DMS 273 treated with DMSO at 0.1 percent for 48 hours (cell line): ENCODE measurements at regions not wholly inside any gene's neighbourhood (a gene's known extent, or its start where the extent isn't known, plus 50 kb on each side); places are given as distances from the start of the nearest gene placed in this dataset.

Source experiments
- DNase-seq: peaks from one replicate; lab custom pipeline; 2025; lab: John Stamatoyannopoulos, UW

DNA sequence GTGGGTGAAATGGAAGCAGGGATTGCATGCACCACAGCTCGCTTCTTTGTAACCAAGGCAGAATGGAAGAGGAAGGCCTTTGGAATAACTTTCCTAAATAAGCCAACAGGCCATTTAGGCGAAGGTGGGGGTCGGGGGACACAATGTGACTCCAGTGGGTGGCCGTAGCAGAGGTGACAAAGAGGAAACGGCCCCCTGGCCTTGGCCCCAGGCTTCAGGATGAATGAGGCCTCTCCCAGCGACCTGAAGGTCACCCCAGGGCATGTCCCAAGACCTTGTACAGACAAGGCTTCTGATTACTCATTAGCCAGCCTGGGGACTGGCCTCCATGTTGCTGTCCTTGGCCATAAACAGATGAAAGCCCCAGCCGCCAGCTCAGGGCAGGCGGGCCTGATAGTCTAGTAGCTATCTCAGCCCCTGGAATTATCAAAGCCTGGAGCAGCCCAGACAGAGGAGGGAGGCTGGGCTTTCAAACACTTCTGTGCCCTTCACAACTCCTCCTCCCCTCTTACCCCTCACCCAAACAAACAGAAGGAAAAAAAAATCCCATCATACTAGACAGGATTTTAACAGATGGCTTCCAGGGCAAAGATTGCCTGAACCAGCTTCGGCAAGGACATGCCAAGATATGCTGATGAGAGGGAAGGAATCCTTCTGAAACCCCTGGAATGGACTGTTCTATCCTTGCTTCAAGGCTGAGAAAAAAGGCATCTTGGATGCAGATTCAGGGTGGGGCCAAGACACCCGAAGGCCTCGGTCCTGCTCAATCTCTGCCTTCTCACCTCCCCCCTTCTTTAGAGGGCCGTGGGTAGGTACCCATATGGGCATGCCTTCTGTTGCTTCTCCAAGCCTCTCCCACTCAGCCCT, 142.3 kb upstream of the PARP11 start:
- DNase-seq = no peak

DNA sequence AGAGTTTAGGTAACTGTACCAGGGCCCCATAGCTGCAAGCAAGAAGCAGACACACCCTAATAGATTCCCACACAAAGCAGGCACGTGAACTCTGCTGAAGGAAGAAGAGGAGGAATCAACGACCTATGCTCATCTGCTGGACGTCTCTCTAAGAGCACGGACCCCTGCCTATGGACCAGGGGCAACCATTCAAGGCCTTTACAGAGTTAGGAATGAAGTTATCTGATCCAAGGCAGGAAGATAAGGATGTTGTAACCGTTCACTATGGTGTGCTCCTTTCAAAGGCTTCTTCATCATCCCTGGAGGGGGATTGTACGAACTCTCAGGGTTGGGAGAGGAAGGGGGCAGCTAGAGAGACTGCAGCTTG, 141.6 kb upstream of the PARP11 start:
- no peak for DNase-seq

GRCh38 chr12:4014444-4014843, 141.2 kb upstream of the PARP11 start:
- no peak for DNase-seq

DNA sequence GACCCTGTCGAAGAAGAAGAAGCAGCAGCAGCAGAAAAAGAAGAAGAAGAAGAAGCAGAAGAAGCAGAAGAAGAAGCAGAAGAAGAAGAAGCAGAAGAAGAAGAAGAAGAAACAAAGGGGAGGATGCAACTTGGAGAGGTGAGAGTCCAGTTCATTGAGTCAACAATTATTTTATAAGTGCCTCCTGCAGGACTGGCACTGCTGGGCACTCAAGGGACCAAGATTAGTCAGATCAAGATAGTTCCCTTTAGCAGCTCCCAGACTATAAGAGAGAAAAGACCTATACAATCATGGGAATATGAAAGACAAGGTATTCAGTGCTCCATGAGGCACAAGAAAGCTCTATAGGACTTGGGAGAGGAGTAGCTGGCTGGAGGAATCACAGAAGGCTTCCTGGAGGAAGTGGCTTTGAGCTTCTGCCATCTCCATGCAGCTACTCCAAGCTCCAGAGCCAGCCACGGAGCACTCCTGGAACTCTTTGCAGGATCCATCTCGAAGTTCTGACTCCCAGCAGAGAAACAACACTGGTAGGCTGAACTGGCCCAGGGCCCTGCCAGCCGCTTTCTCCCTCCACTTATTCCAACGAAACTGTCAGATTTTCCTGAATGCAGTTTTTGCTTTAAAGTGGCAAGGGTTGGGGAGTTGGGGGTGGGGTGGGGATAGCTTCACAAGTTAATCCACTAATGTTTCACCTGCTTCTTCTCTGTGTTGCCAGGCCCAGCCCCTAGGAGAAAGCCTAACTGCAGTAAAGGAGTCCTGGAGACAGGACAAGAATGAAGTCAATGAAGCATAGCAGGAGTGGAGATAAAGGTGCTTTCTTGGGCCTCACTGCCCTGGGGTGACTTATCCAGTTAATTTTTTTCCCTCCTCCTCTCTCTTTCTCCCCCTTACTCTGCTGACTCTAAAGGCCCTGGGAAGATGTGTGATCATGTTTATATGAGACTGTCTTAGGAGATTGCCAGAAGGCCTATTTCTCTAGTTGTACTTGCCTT, 140.1 kb upstream of the PARP11 start:
- DNase-seq = no peak

- DNase-seq = no peak
Observed at GRCh38 chr12:4012073-4012472, 138.9 kb upstream of the PARP11 start.

GRCh38 chr12:4011597-4011996, 138.4 kb upstream of the PARP11 start:
- no peak for DNase-seq

DNA sequence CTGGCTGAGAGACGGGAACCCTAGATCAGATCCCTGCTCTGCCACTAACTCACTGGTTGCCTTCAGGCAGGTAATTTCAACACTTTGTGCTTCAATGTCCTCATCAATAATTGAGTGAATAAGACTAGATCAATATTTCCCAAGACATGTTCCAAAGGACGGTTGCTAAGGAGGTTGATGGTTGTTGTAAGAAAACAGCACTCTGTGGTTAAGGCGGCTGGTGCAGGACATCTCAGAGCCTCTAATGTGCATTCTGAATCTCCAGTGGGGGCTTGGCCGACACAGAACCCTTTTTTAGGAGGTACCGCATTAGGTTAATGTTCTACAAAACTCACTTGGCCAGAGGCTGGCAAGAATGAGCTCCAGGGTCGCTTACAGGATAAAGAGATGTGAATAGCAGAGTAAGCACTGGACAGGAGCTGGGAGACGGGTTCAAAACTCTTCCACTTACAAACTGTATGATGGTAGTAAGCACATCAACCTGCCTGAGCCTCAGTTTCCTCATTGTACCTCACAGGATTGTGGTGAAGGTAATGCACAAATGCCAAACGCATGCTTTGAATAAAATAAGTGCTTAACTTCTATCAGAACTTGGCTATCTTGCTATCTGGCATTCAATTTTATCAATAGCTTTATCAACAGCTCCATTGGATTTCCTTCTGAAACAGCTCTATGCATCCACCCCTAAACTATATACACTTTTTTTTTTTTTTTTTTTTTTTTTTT, 136.9 kb upstream of the PARP11 start:
- no peak for DNase-seq

GRCh38 chr12:4006743-4007142, 133.5 kb upstream of the PARP11 start:
- DNase-seq = no peak

DNA sequence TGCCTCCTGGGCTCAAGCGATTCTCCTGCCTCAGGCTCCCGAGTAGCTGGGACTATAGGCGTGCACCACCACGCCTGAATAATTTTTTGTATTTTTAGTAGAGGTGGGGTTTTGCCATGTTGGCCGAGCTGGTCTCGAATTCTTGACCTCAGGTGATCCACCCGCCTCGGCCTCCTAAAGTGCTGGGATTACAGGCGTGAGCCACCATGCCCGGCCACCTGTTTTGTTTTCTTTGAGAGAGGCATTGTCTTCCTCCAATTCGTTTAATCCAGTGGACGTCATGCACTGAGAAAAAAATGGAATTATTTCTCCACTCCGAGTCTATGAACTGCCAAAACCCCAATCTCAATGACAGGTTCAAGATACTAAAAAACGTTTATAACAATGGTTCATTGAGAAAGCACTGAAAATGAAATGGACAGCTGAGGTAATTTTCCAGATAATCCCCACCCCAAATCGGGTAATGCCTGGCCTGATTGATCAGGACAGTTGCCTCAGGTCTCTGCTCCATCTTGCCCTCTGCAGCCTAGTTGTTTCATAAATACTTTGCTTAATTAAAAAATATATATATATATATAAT, 132.7 kb upstream of the PARP11 start:
- no peak for DNase-seq

- DNase-seq = no peak
Observed at GRCh38 chr12:4003576-4003975, 130.4 kb upstream of the PARP11 start.

GRCh38 chr12:4002601-4003000, 129.4 kb upstream of the PARP11 start:
- no peak for DNase-seq

DNA sequence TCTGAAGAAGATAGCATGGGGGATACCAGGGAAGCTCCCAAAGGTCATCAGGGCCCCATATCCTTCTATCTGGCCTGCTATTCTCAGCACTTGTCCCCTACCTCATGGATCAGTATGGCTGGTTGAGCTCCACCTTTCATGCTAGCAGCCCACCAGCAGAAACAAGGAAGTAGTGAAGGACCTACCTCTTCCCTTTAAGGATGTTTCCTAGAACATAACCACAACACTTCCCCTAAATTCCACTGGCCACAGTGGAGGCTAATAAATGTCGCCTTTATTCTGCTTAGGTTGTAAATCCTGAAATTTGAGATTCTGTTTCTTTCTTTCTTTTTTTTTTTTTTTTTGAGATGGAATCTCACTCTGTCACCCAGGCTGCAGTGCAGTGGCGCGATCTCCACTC, 128.6 kb upstream of the PARP11 start:
- DNase-seq = no peak

DNA sequence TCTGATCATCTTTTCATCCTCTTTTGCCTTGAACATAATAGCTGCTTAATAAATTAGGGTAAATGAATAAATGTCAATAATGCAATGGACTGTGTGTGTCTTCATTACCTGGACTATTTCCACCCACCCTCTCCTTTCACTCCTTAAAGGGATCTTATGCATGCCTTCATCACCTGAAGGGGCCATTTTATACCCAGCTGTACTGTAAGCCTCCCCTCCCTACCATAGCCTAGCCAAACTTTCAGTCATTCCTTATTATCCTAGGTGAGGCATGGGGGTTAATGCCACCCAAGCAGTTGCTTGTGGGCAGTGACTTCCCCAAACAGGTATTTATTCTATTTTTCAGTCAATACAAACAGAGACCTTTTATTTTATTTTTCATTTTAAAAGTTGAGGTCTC, 127.8 kb upstream of the PARP11 start:
- DNase-seq = no peak

GRCh38 chr12:3999904-4000303, 126.7 kb upstream of the PARP11 start:
- DNase-seq = no peak

DNA sequence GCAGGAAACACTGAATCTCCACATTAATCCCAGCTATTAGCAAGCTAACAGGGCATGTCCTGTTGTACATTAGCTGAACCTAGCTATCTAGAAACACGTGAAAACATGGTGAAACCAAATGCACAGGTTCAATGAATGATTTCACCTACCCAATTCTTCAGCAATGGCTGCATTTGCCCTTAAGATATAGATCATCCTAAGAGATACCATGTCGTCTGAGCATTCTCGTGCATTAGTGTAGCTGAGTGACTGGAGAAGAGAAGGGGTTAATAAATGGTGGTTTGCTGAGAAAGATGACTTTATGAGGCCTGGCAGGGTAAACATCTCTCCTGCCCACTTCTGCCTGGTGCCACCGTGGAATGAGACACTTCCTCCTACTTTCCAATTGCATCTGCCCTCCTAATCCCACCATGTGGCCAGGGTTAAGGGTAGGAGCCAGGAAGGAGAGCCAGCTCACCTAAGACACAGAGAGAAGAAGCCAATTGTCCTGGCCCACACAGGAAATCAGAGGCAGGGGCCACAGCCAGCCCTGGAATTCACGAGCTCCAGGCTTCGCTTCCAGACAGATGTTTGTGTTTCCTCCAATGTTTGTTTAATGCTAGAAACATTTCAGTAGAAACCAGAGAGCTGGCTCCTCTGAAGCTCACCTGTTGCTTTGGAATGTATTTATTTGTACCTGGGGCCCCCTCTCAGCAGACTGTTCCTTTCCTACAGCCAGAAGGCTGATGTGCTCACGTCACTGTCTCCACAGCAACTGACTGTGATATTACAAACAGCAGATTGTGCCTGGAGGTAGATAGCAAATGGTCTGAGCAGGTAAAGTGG, 126.0 kb upstream of the PARP11 start:
- DNase-seq = no peak

DNA sequence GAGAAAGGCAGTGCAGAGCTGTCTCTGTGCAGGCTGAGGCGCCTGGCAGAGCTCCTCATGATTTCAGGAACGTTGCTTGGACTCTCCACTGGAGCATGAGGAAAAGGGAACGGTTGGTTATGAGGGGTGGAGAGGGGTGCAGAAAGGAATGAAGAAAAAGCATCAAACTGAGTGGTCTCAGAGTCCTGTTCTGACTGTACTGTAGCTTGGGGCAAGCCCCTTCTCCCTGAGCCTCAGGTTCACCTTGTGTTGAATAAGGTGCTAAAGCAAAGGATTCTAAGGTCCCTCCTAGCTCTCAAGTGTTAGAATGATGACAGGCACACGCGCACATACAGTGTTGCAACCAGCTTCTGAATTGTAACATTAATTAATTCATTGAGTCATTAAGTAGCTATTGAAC, 125.2 kb upstream of the PARP11 start:
- no peak for DNase-seq

DNA sequence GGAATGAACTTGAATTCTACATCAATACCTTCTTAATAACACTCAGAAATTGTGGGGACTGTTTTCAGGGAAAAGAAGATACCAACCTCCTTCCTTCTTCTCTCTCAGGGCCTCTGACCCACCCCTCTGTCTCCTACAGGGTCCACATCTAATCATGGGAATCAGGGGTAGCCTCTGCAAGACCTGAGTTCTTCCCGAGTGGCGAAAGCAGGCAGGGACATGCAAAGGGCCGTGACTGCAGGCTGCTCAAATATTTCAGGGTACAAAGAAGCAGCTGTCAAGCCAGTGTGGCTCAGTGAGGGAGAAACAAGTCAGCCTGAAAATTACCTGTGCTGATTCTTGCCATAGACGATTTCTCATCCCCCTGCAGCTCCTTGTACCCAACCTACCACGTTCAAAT, 123.1 kb upstream of the PARP11 start:
- DNase-seq = no peak

- no peak for DNase-seq
Observed at GRCh38 chr12:3995306-3995705, 122.1 kb upstream of the PARP11 start.

- DNase-seq = no peak
Observed at GRCh38 chr12:3994500-3994899, 121.3 kb upstream of the PARP11 start.

- DNase-seq = no peak
Observed at GRCh38 chr12:3992945-3993344, 119.7 kb upstream of the PARP11 start.
